ENCODE measurements at regions not wholly inside any gene's neighbourhood (a gene's known extent, or its start where the extent isn't known, plus 50 kb on each side); places are given as distances from the start of the nearest gene placed in this dataset.

- Histone ChIP-seq H3K27ac (ENCODE audit: low read depth, low read length) (no peak overlapping the region), H3K36me3 (ENCODE audit: insufficient read depth, low read length) (no peaks in the 10 kb centered on the region), H3K4me1 (ENCODE audit: insufficient read depth, low read length) (no peaks in the 10 kb centered on the region), H3K4me3 (ENCODE audit: low read length) (no peak overlapping the region), H3K9me3 (ENCODE audit: low read length) (no peaks in the 10 kb centered on the region), H3K27me3 (ENCODE audit: insufficient read depth, low read length, poor library complexity, severe bottlenecking) (no peaks in the 10 kb centered on the region)
- CTCF ChIA-PET: no interaction called here
- DNase-seq: no peak
- peaks cover under 1 to 3% of the 10 kb centered on the region in 2 donors for H3K27me3 Mint-ChIP-seq
- peaks cover 0 to 2% (median 0%) of the 10 kb centered on the region in 3 donors for H3K36me3 Mint-ChIP-seq
- no peak overlapping the region for H3K4me3 Mint-ChIP-seq
- no peak overlapping the region for H3K27ac Mint-ChIP-seq
- POLR2A ChIA-PET: no interaction called here
- H3K9me3 Mint-ChIP-seq: peaks cover 0 to 8% (median under 1%) of the 10 kb centered on the region in 5 donors
- H3K4me1 Mint-ChIP-seq: no peaks in the 10 kb centered on the region
Observed at GRCh38 chr5:174622067-174622466, 102.3 kb upstream of the MSX2 start.

- H3K27me3 Mint-ChIP-seq: peaks cover 0 to 2% of the 10 kb centered on the region in 2 donors
- H3K9me3 Mint-ChIP-seq: peaks cover 0 to 8% (median 3%) of the 10 kb centered on the region in 5 donors
- POLR2A ChIA-PET: no interaction called here
- no peak overlapping the region for H3K27ac Mint-ChIP-seq
- Histone ChIP-seq H3K36me3 (ENCODE audit: insufficient read depth, low read length) (no peaks in the 10 kb centered on the region), H3K27ac (ENCODE audit: low read depth, low read length) (no peak overlapping the region), H3K9me3 (ENCODE audit: low read length) (no peaks in the 10 kb centered on the region), H3K4me1 (ENCODE audit: insufficient read depth, low read length) (no peaks in the 10 kb centered on the region), H3K4me3 (ENCODE audit: low read length) (no peak overlapping the region), H3K27me3 (ENCODE audit: insufficient read depth, low read length, poor library complexity, severe bottlenecking) (no peaks in the 10 kb centered on the region)
- peaks cover 0 to 2% (median 0%) of the 10 kb centered on the region in 3 donors for H3K36me3 Mint-ChIP-seq
- H3K4me1 Mint-ChIP-seq: no peaks in the 10 kb centered on the region
- H3K4me3 Mint-ChIP-seq: no peak overlapping the region
- DNase-seq: no peak
- CTCF ChIA-PET: no interaction called here
Observed at GRCh38 chr5:174623018-174623417, 101.4 kb upstream of the MSX2 start.

- POLR2A ChIA-PET: no interaction called here
- H3K4me3 Mint-ChIP-seq: no peak overlapping the region
Observed at GRCh38 chr5:174623433-174624019, 100.9 kb upstream of the MSX2 start.

GRCh38 chr5:174624733-174625522 lies 99.5 kb upstream of the MSX2 start:
- Mint-ChIP-seq H3K36me3 (peaks cover 0 to 2% (median 0%) of the 10 kb centered on the region in 3 donors), H3K4me3 (no peak overlapping the region), H3K27ac (no peak overlapping the region), H3K9me3 (peaks cover 0 to 6% (median 4%) of the 10 kb centered on the region in 5 donors), H3K4me1 (no peaks in the 10 kb centered on the region), H3K27me3 (peaks cover 0 to 2% of the 10 kb centered on the region in 2 donors)
- H3K4me3 ChIP-seq (ENCODE audit: low read length): no peak overlapping the region
- no peaks in the 10 kb centered on the region for H3K27me3 ChIP-seq (ENCODE audit: insufficient read depth, low read length, poor library complexity, severe bottlenecking)
- POLR2A ChIA-PET: no interaction called here
- H3K9me3 ChIP-seq (ENCODE audit: low read length): no peaks in the 10 kb centered on the region
- CTCF ChIA-PET: no interaction called here
- H3K36me3 ChIP-seq (ENCODE audit: insufficient read depth, low read length): no peaks in the 10 kb centered on the region
- DNase-seq: no peak
- H3K4me1 ChIP-seq (ENCODE audit: insufficient read depth, low read length): no peaks in the 10 kb centered on the region
- H3K27ac ChIP-seq (ENCODE audit: low read depth, low read length): no peak overlapping the region

More at GRCh38 chr5:174623433-174624019, 100.9 kb upstream of the MSX2 start:
- Histone ChIP-seq H3K27ac (ENCODE audit: low read depth, low read length) (no peak overlapping the region), H3K36me3 (ENCODE audit: insufficient read depth, low read length) (no peaks in the 10 kb centered on the region), H3K4me3 (ENCODE audit: low read length) (no peak overlapping the region), H3K9me3 (ENCODE audit: low read length) (no peaks in the 10 kb centered on the region), H3K27me3 (ENCODE audit: insufficient read depth, low read length, poor library complexity, severe bottlenecking) (no peaks in the 10 kb centered on the region), H3K4me1 (ENCODE audit: insufficient read depth, low read length) (no peaks in the 10 kb centered on the region)
- DNase-seq: no peak
- CTCF ChIA-PET: no interaction called here
- Mint-ChIP-seq H3K9me3 (peaks cover 0 to 8% (median 3%) of the 10 kb centered on the region in 5 donors), H3K4me1 (no peaks in the 10 kb centered on the region), H3K27ac (no peak overlapping the region), H3K36me3 (peaks cover 0 to 2% (median 0%) of the 10 kb centered on the region in 3 donors), H3K27me3 (peaks cover 0 to 2% of the 10 kb centered on the region in 2 donors)

- H3K9me3 Mint-ChIP-seq: peaks cover 0 to 6% (median 4%) of the 10 kb centered on the region in 5 donors
- no peaks in the 10 kb centered on the region for H3K27me3 ChIP-seq (ENCODE audit: insufficient read depth, low read length, poor library complexity, severe bottlenecking)
- H3K4me3 Mint-ChIP-seq: no peak overlapping the region
- no peaks in the 10 kb centered on the region for H3K9me3 ChIP-seq (ENCODE audit: low read length)
- POLR2A ChIA-PET: no interaction called here
- CTCF ChIA-PET: no interaction called here
- no peaks in the 10 kb centered on the region for H3K4me1 ChIP-seq (ENCODE audit: insufficient read depth, low read length)
- DNase-seq: no peak
- no peak overlapping the region for H3K27ac ChIP-seq (ENCODE audit: low read depth, low read length)
- no peak overlapping the region for H3K27ac Mint-ChIP-seq
- H3K36me3 ChIP-seq (ENCODE audit: insufficient read depth, low read length): no peaks in the 10 kb centered on the region
- H3K4me3 ChIP-seq (ENCODE audit: low read length): no peak overlapping the region
- H3K36me3 Mint-ChIP-seq: peaks cover 0 to 2% (median 0%) of the 10 kb centered on the region in 3 donors
- no peaks in the 10 kb centered on the region for H3K4me1 Mint-ChIP-seq
- H3K27me3 Mint-ChIP-seq: peaks cover 0 to 2% of the 10 kb centered on the region in 2 donors
Observed at GRCh38 chr5:174625591-174626350, 98.6 kb upstream of the MSX2 start.

- POLR2A ChIA-PET: no interaction called here
- no peak for DNase-seq
- Histone ChIP-seq H3K27ac (ENCODE audit: low read depth, low read length) (no peak overlapping the region), H3K27me3 (ENCODE audit: insufficient read depth, low read length, poor library complexity, severe bottlenecking) (no peaks in the 10 kb centered on the region), H3K4me3 (ENCODE audit: low read length) (no peak overlapping the region), H3K9me3 (ENCODE audit: low read length) (no peaks in the 10 kb centered on the region), H3K4me1 (ENCODE audit: insufficient read depth, low read length) (no peaks in the 10 kb centered on the region), H3K36me3 (ENCODE audit: insufficient read depth, low read length) (no peaks in the 10 kb centered on the region)
- Mint-ChIP-seq H3K27ac (no peak overlapping the region), H3K27me3 (peaks cover 0 to 2% of the 10 kb centered on the region in 2 donors), H3K4me3 (no peak overlapping the region), H3K4me1 (no peaks in the 10 kb centered on the region), H3K9me3 (peaks cover 0 to 6% (median 0%) of the 10 kb centered on the region in 5 donors), H3K36me3 (peaks cover 0 to 2% (median 0%) of the 10 kb centered on the region in 3 donors)
- CTCF ChIA-PET: no interaction called here
Observed at GRCh38 chr5:174626369-174626920, 97.9 kb upstream of the MSX2 start.

GRCh38 chr5:174636094-174636493 lies 88.3 kb upstream of the MSX2 start:
- no peaks in the 10 kb centered on the region for H3K36me3 Mint-ChIP-seq
- Histone ChIP-seq H3K27ac (ENCODE audit: low read depth, low read length) (no peak overlapping the region), H3K4me3 (ENCODE audit: low read length) (no peak overlapping the region), H3K27me3 (ENCODE audit: insufficient read depth, low read length, poor library complexity, severe bottlenecking) (no peaks in the 10 kb centered on the region), H3K9me3 (ENCODE audit: low read length) (no peaks in the 10 kb centered on the region), H3K4me1 (ENCODE audit: insufficient read depth, low read length) (no peaks in the 10 kb centered on the region), H3K36me3 (ENCODE audit: insufficient read depth, low read length) (no peaks in the 10 kb centered on the region)
- no peak for DNase-seq
- H3K27me3 Mint-ChIP-seq: no peaks in the 10 kb centered on the region
- CTCF ChIA-PET: no interaction called here
- H3K9me3 Mint-ChIP-seq: peaks cover 0 to 5% (median 0%) of the 10 kb centered on the region in 5 donors
- no peak overlapping the region for H3K4me3 Mint-ChIP-seq
- H3K27ac Mint-ChIP-seq: no peak overlapping the region
- POLR2A ChIA-PET: no interaction called here
- H3K4me1 Mint-ChIP-seq: no peaks in the 10 kb centered on the region
